ENCODE measurements at regions not wholly inside any gene's neighbourhood (a gene's known extent, or its start where the extent isn't known, plus 50 kb on each side); places are given as distances from the start of the nearest gene placed in this dataset.
A peak's percentile ranks its signal among the peaks of the same experiment; 100 is the strongest.

- DNase-seq (no peak), ATAC-seq (no peak)
- intact Hi-C loops (cut with DNase I, micrococcal nuclease) = loop anchor here (10.0 kb wide), 2 partner anchors 243 to 253 kb away; no protein-coding TSS in a partner anchor
Observed at GRCh38 chr6:3987576-3987975, 91.4 kb downstream of the FAM217A start.

- peak; percentile 92 for ATAC-seq
- intact Hi-C loops (cut with DNase I, micrococcal nuclease) = no loop called here
- peak; percentile 81 to 88 for DNase-seq
Observed at GRCh38 chr6:3990692-3991491, 88.0 kb downstream of the FAM217A start.

GRCh38 chr6:3991941-3992340 is 87.0 kb downstream of the FAM217A start:
- intact Hi-C loops (cut with DNase I, micrococcal nuclease) = no loop called here
- ATAC-seq (no peak), DNase-seq (no peak)

DNA sequence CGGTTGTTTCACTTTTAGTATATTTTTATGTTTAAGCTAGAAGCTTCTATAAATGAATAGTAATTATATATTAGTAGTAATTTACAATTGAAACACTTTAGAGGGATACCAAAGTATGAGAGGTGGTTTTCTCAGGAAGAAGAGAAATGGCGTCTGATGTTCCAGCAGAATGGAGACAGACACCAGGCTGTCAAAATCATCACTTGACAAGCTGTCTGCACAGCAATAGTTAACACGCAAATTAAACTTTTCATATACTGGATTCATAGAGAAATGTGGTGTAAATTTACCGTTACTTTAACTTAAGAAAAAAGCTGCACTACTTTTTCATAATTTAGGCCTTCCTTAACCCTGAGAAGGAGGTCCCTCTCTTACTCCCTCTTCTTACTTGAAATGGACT is 82.6 kb downstream of the FAM217A start:
- intact Hi-C loops (cut with DNase I, micrococcal nuclease) = no loop called here
- DNase-seq (no peak), ATAC-seq (no peak)

DNA sequence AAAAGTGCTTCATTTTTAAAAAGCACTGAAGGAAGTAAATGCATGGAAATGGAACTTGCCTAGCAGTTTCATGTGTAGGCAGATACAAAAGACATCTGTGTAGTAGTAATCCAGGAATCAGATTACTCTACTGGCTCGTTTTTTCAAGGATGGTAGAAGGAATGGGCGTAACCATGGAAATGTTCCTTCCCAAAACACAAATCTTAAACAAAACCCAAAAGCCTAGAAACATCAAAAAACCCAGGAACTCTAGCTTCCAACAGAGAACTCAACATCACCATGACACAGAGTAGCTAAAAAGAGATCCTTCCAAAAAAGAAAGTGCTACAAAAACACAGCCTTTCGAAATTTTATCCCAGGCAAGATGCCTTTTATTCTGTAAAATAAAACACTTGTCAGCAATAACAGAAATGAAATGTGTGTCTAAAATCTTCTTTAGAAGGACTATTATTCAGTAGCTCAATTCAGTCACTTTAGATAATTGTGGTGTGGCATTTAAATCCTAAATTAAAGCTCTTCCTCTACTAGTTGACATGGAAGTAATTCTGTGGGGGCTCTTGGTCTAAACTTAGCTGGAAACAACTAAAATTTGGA is 81.7 kb downstream of the FAM217A start:
- intact Hi-C loops (cut with DNase I, micrococcal nuclease) = no loop called here
- no peak for DNase-seq
- no peak for ATAC-seq

DNA sequence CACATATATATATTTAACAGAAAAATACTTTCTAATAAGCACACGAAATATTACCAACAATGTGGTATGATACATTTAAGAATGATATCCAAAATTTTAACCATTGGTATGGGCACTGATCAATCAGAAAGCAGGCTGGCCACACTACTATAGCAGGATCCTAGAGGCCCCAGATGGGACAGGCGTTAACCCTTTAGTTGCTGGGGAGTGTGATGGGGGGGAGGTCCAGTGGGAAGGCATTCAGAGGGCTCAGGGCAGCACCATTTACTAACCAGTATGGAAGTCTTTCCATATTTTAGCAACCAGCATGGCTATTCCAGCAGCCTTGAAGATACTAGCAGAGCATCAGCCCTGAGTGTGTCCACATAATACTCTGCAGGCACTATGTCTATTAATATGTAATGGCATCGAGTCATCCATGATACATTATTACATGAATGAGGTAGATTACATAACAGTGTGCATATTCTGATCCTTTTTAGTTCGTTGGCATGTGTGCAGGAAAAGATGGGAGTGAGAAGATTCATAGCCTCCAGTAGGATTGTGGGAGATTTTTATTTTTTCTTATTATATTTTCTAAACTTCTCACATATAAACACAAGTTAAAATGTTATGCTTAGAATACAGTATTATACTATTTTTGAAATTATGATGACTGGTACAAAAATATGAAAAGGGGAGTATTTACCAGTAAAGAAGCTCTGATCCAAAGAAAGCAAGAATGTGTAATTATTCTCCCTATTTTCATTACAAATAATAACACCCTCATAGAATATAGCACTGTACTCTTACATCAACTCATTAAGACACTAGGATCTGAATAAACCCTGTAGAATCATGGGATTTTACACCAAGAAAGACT is 78.9 kb downstream of the FAM217A start:
- intact Hi-C loops (cut with DNase I, micrococcal nuclease) = loop anchor here in 1 of 2 donors (5.0 kb wide), 1 partner anchor 723 kb away; no protein-coding TSS in a partner anchor
- DNase-seq = no peak

GRCh38 chr6:4004249-4004648 is 74.7 kb downstream of the FAM217A start:
- DNase-seq (no peak), ATAC-seq (no peak)
- intact Hi-C loops (cut with DNase I, micrococcal nuclease) = loop anchor here in 1 of 2 donors (5.0 kb wide), 1 partner anchor 727 kb away; no protein-coding TSS in a partner anchor

More for the DNA sequence above, 78.9 kb downstream of the FAM217A start:
- ATAC-seq = no peak

GRCh38 chr6:4008324-4009047 is 70.5 kb downstream of the FAM217A start:
- intact Hi-C loops (cut with DNase I, micrococcal nuclease) = no loop called here
- DNase-seq = no peak
- peak; percentile 98 for ATAC-seq

DNA sequence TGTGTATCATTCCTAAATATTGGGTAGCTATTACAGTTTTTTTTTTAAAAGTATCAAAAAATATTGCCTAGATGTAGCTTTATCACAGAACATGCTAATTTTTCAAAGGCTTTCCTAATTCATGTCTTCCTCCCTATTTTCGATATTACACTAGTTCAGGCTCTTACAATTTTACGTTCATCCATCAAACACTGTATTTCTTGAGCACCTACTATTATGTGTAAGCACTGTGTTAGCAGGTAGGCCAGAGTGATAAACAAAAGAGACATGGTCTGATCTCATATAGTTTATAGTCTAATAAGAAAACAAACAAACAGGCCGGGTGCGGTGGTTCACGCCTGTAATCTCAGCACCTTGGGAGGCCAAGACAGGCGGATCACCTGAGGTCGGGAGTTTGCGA is 69.5 kb downstream of the FAM217A start:
- no peak for DNase-seq
- intact Hi-C loops (cut with DNase I, micrococcal nuclease) = no loop called here
- no peak for ATAC-seq

DNA sequence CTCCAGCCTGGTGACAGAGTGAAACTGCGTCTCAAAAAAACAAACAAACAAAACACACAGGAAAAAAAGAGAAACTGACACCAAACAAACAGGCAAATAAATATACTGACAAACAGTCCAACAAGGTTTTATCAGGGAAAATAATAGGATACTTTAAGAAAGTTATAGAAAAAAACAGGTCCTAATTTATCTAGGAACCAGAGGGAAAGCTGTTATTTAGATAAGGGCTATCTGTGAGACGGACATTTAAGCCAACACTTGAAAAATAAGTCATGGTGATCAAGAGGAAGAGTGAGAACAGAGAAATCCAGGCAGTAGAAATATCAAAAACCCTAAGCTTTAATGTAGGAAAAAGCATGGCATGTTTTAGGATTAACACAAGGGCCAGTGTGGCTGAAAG is 68.9 kb downstream of the FAM217A start:
- no peak for ATAC-seq
- intact Hi-C loops (cut with DNase I, micrococcal nuclease) = no loop called here
- DNase-seq = no peak

DNA sequence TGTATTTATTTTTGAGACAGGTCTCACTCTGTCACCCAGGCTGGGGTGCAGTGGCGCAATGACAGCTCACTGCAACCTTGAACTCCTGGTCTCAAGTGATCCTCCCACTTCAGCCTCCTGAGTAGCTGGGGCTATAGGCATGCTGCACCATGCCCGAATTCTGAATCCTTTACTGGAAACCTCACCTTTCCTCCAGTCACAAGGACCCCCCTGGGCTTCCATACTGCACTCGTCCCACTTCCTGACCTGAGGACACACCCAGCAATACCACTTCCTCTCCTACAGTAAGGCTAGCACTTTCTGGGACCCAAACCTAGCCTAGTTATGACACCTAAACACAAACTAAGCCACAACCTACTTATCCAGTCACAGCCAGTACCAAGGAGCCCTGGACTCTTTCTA is 68.2 kb downstream of the FAM217A start:
- DNase-seq (no peak), ATAC-seq (peak; percentile 15)
- intact Hi-C loops (cut with DNase I, micrococcal nuclease) = no loop called here

DNA sequence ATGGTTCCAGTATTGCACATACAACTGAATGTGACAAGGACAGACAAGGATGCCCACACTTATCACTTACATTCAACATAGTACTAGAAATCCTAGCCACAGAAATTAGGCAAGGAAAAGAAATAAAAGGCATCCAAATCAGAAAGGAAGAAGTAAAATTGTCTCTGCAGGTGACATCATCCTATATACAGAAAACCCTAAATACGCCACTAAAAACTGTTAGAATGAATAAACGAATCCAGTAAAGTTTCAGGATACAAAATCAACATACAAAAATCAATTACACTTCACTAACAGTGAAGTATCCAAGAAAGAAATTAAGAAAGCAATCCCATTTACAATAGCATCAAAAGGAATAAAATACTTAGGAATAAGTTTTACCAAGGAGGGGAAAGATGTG is 66.1 kb downstream of the FAM217A start:
- no peak for ATAC-seq
- intact Hi-C loops (cut with DNase I, micrococcal nuclease) = no loop called here
- DNase-seq = no peak

DNA sequence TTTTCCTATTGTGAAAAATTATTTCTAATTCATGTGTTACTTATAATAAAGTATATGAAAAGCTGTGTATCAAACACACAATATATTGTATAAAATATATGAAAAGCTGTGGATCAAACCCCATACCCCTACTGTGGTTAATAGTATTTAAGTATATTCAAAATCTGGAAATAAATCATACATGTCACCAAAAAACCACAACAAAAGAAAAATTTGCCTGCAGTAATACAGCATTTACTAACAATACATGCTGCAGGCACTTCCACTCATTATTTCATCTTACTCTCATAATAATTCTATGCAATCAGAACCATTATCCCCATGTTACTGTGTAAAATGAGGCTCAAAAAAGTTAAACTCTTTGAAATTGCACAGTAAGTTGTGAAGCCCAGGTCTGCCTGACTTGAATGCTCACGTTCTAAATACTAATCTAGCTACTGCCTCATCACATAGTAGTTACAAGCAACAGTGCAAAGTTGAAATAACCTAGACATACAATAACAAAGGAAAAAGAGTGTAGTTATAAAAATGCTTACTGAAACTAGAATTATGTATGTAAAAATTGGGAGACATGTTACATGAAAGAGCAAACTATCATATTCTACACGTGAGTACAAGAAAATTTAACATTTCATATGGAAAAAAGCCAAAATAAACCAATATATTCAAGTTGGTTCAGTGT is 61.7 kb downstream of the FAM217A start:
- ATAC-seq (no peak), DNase-seq (no peak)
- intact Hi-C loops (cut with DNase I, micrococcal nuclease) = no loop called here

DNA sequence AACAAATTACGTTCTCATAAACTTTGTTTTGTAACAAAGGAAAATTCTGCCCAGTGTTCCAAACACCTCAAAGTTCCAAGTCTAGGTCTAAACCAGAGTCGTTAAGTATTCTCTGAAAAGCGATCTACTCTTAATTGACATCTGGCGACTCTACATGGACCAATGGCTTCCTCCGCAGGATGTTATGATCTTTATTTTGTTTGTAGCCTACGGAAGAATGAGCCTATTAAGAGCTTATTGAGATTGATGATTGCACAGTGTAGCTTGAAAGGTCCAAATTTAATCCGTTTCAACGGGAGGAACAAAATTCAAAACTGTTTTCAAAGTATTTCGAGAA is 61.1 kb downstream of the FAM217A start:
- ATAC-seq (peak; percentile 7), DNase-seq (no peak)
- intact Hi-C loops (cut with DNase I, micrococcal nuclease) = no loop called here

DNA sequence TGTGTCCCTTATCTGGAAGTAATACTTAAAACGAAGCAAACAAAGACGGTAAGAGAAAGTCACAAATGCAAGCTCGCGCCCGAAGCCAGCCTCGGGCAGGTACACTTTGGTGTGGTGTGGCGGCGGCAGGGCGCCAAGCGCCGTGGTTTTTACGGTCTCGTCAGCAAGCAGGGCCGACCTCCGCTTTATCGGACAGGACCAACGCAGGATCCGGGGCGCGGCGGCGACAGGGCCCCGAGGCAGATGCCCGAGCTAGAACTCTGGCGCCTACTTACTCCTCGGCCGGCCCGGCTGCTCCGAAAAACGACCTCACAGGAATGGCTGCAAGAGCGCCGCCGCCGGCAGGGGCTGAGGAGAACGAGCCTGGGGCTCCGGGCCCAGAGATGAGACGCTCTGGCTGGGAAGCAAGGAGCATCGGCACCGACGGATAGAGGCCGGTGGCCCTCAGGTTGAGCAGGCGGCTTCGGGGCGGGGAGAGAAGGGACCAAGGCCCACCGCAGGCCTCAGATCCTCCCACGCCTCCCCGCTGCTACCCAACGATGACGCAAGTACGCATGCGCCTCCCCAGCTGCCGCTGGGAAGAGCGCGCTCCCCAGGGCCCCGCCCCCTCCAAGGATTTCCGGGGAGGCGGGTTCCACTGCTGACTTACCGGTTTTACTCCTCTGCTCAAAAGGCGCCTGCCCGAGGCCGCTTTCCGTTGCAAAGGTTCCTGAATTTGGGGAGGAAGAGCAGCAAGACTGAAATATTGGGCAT is 60.6 kb downstream of the FAM217A start:
- intact Hi-C loops (cut with DNase I, micrococcal nuclease) = no loop called here
- ATAC-seq (peak; percentile 79), DNase-seq (peak; percentile 95 to 97)

Data from left colon (tissue), 2 donors.